HepG2 (cell line): ENCODE measurements at regions not wholly inside any gene's neighbourhood (a gene's known extent, or its start where the extent isn't known, plus 50 kb on each side); places are given as distances from the start of the nearest gene placed in this dataset.

Experiments
- POLR2G ChIP-seq: fragments of 200-400 bp; formaldehyde crosslinking; IDR thresholded peaks from 2 replicates; pipeline ENCODE4 v1.6.1; 2018; ENCODE audit warnings: mild to moderate bottlenecking, low read depth, low read length, moderate library complexity
- ZFP37 ChIP-seq: sonication (generic); formaldehyde crosslinking; IDR thresholded peaks from 2 replicates; pipeline ENCODE4 v1.4.0; 2020; ENCODE audit warnings: missing genetic modification reagents, borderline replicate concordance
- ZNF468 ChIP-seq: sonication (generic); formaldehyde crosslinking; IDR thresholded peaks from 2 replicates; pipeline ENCODE4 v1.8.0; 2022; ENCODE audit warnings: mild to moderate bottlenecking, moderate library complexity, missing genetic modification reagents
- TF ChIP-seq, protein P1 (sequence below): sonication (generic); formaldehyde crosslinking; IDR thresholded peaks from 2 replicates; pipeline ENCODE4 v1.4.0; 2020; ENCODE audit warnings: missing genetic modification reagents, mild to moderate bottlenecking, borderline replicate concordance
- TF ChIP-seq, protein P2 (sequence below): sonication (generic); formaldehyde crosslinking; IDR thresholded peaks from 2 replicates; pipeline ENCODE4 v1.5.1; 2020; ENCODE audit warnings: mild to moderate bottlenecking, moderate library complexity, missing genetic modification reagents

DNA sequence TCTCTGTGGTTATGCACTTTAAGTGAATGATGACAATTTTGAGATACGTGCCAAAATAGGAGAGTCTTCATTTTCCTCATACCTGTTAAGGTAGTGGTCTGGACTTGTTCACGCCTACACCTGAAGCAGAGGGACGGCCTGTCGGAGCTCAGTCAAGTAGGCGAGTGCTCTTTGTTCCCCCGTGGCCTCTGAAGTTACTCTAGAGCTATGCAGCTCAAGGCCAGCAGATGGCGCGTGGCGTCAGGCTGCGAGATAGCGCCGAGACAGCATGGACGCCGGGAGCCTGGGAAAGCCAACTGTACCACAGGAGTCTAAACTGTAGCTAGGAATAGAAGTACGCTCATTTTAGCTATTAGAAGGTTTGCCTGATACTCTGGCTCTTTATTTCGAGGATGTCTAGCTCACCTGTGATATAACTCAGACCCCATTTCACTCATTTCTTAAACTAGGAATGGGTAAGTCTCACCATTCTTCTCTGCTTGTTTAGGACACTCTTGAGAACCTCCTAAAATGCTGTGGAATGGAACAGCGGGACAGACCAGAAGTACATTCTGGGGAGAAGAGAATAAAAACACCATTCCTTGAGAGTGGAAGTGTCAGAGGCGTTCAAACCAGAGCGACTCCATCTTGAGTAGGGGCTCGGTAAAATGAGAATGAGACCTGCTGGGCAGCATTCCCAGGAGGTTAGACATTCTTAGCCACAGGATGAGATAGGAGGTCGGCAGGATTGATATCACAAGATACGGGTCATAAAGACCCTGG lies 267.4 kb upstream of the HMGA2 start (continued):
- TF ChIP-seq, protein P1, sequence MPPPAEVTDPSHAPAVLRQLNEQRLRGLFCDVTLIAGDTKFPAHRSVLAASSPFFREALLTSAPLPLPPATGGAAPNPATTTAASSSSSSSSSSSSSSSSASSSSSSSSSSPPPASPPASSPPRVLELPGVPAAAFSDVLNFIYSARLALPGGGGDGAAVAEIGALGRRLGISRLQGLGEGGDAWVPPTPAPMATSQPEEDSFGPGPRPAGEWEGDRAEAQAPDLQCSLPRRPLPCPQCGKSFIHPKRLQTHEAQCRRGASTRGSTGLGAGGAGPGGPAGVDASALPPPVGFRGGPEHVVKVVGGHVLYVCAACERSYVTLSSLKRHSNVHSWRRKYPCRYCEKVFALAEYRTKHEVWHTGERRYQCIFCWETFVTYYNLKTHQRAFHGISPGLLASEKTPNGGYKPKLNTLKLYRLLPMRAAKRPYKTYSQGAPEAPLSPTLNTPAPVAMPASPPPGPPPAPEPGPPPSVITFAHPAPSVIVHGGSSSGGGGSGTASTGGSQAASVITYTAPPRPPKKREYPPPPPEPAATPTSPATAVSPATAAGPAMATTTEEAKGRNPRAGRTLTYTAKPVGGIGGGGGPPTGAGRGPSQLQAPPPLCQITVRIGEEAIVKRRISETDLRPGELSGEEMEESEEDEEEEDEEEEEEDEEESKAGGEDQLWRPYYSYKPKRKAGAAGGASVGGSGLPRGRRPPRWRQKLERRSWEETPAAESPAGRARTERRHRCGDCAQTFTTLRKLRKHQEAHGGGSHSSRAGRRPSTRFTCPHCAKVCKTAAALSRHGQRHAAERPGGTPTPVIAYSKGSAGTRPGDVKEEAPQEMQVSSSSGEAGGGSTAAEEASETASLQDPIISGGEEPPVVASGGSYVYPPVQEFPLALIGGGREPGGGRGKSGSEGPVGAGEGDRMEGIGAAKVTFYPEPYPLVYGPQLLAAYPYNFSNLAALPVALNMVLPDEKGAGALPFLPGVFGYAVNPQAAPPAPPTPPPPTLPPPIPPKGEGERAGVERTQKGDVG: no peak
- TF ChIP-seq, protein P2, sequence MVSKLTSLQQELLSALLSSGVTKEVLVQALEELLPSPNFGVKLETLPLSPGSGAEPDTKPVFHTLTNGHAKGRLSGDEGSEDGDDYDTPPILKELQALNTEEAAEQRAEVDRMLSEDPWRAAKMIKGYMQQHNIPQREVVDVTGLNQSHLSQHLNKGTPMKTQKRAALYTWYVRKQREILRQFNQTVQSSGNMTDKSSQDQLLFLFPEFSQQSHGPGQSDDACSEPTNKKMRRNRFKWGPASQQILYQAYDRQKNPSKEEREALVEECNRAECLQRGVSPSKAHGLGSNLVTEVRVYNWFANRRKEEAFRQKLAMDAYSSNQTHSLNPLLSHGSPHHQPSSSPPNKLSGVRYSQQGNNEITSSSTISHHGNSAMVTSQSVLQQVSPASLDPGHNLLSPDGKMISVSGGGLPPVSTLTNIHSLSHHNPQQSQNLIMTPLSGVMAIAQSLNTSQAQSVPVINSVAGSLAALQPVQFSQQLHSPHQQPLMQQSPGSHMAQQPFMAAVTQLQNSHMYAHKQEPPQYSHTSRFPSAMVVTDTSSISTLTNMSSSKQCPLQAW: 0 out of 2 replicates have a peak, but pooled peaks have one; percentile 30
- TF ChIP-seq ZFP37 (CRISPR knock-in tag): no peak
- no peak for TF ChIP-seq ZNF468 (CRISPR knock-in tag)
- TF ChIP-seq POLR2G: no peak
